ENCODE measurements at regions not wholly inside any gene's neighbourhood (a gene's known extent, or its start where the extent isn't known, plus 50 kb on each side); places are given as distances from the start of the nearest gene placed in this dataset.
"Not testable (repeated sequence)": the region's sequence is repeated elsewhere in the genome, so short reads cannot be mapped to it uniquely, and the experiment has no call there.

DNA sequence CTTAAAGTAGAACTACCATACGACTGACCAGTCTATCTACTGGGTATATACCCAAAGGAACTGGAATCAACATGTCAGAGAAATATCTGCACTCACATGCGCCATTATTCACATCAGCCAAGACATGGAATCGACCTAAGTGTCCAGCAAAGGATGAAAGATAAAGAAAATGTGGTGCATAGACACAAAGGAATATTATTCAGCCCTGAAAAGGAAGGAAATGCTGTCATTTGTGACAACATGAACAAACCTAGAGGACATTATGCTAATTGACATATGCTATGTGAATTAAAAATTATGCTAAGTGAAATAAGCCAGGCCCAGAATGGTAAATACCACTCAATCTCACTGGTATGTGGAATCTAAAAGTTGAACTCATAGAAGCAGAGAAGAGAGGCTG, 123.7 kb downstream of the KLF6 start:
- DNase-seq (ENCODE audit: low read depth in 2 of 3, low spot score in 2 of 3) = no peak

- DNase-seq (ENCODE audit: low read depth in 2 of 3, low spot score in 2 of 3) = no peak
Measured at GRCh38 chr10:3660753-3661152, 124.3 kb downstream of the KLF6 start.

DNA sequence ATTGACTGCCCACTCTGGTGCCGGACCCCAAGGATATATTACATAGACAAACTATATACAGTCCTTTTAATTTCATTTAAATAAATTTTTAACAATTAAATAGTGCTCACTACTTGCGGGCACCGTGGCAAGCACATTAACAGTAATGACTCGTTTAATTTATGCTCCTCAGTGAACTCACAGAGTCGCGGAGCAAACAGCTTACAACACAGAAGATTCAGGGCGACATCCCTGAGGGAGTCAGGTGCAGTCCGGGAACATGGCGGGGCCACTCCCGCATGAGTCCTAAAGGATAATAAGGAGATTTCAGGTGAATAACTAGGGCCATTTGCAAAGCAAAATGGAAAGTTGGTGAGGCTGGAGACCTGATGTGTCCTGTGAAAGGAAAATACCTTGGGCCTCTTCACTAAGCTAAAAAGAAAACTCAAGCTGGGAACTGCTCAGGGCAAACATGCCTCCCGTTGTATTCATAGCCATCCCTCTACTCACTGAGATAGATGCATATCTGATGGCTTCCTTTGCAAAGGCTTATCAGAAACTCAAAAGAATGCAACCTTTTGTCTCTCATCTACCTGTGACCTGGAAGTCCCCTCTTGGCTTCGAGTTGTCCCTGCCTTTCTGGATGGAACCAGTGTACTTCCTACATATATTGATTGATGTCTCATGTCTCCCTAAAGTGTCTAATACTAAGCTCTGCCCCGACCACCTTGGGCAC, 125.6 kb downstream of the KLF6 start:
- DNase-seq (ENCODE audit: low read depth in 2 of 3, low spot score in 2 of 3) = no peak

DNA sequence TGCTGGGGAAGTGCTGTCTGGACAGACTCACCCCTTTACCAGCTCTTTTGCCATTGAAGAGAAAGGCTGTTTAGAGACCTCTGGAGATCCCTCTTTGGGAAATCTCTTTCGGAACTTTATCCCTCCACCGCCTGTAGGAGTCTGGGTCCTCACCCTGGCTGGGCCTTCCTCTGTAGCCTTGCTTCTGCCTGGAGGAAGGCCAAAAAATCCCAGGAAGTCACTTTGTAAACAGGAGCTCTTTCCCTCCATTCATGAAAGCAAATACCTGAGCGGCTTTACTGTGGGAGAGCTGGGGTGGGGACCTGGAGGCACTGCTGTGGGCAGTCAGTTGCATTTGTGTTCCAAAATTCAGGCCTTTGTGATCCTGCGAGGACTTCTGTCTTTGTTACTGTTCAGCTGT, 126.2 kb downstream of the KLF6 start:
- no peak for DNase-seq (ENCODE audit: low read depth in 2 of 3, low spot score in 2 of 3)

DNA sequence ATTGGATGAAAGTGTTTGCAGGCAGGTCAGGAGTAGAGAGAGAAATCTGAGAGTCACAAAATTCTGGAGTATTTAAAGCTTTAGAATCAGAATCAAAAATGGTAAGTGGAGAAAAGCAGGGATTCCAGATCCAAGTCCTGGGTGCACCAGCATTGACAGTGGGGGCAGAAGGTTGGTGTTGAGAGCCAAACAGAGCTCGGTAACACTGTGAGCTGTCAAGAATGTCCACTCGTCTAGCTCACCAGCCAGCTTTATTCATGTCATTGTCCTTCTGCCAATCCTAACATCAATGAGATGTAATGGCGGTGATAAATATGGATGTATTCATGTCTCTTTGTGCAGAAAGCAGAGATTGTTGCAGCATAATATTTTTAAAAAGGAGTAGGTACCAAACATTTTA, 128.8 kb downstream of the KLF6 start:
- no peak for DNase-seq (ENCODE audit: low read depth in 2 of 3, low spot score in 2 of 3)

- no peak for DNase-seq (ENCODE audit: low read depth in 2 of 3, low spot score in 2 of 3)
Measured at GRCh38 chr10:3655528-3655927, 129.5 kb downstream of the KLF6 start.

DNA sequence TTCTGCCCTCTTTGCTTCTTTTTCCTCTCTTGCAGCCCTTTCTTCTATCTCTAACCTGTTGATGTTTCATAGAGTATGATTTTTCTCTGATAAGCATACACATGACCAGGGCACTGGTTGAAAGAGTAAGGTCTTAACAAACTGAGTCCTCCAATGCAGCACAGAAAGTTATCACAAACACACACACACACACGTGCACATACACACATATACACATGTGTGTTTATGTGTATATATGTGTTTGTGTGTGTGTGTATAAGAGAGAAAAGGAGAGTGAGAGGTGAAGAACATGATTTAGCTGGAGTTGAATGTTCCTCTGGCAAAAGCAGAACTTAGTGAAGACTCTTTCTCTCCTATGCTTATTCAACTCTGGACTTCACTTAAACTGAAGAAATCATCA, 130.0 kb downstream of the KLF6 start:
- no peak for DNase-seq (ENCODE audit: low read depth in 2 of 3, low spot score in 2 of 3)

DNA sequence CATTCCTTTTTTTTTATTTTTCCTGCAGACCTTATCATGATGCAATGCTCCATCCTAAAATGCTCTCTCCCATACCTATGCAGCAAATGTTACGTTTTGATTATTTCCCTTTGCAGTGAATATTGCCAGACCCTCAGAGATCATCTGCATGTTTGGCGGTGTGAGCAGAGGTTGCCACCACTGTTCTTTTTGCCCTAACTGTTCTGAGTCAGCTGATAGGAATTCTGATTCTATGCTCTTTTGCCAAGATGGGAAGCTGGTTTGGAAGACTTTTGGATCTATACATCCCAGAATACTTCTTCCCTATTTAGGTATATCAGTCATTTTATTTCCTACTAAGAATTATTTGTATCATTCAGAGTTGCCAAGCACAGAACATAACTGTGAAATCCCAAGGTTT, 130.5 kb downstream of the KLF6 start:
- no peak for DNase-seq (ENCODE audit: low read depth in 2 of 3, low spot score in 2 of 3)

- DNase-seq (ENCODE audit: low read depth in 2 of 3, low spot score in 2 of 3) = not testable (repeated sequence)
Measured at GRCh38 chr10:3653303-3653702, 131.7 kb downstream of the KLF6 start.

DNA sequence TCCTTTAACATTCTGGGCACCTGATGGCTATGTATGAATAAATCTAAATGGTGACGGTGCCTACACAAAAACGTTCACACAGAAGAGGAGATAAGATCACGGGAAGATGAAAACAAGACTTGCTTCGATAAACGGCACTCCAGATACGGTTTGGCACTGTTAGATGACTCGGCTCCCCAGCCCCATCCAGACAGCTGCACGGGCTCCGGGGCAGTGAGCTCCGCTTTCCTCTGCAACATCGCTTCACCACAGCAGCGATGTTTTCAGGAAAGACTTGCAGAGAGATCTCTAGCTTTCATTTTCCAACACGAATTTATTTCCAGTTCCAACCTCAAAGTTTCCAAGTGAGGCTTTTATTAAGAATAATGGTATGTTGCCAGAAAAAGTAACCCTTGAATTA, 132.1 kb downstream of the KLF6 start:
- DNase-seq (ENCODE audit: low read depth in 2 of 3, low spot score in 2 of 3) = no peak

- DNase-seq (ENCODE audit: low read depth in 2 of 3, low spot score in 2 of 3) = no peak
Measured at GRCh38 chr10:3651969-3652653, 132.9 kb downstream of the KLF6 start.

GRCh38 chr10:3648576-3648975, 136.4 kb downstream of the KLF6 start:
- DNase-seq (ENCODE audit: low read depth in 2 of 3, low spot score in 2 of 3) = no peak

DNA sequence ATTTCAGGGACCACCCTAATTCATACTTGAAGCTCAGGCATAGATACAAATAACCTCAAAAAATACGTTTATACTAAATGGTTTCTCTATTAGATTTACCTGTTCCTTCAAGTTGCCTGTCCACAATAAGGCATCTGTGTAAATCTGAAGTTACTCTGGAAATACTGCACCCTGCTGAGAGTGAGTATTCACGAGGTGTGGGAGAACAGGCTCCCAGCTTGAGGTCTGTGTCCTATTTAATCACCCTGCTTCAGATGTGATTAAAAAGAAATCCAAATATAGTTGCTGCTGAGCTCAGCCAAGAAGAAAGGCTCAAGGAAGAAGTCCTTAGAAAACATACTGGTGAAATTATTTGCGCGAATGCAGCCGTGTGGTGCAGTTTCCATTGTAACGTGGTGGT, 136.8 kb downstream of the KLF6 start:
- no peak for DNase-seq (ENCODE audit: low read depth in 2 of 3, low spot score in 2 of 3)

GRCh38 chr10:3647074-3647473, 137.9 kb downstream of the KLF6 start:
- DNase-seq (ENCODE audit: low read depth in 2 of 3, low spot score in 2 of 3) = no peak

- DNase-seq (ENCODE audit: low read depth in 2 of 3, low spot score in 2 of 3) = no peak
Measured at GRCh38 chr10:3645406-3645805, 139.6 kb downstream of the KLF6 start.

GRCh38 chr10:3640816-3641215, 144.2 kb downstream of the KLF6 start:
- no peak for DNase-seq (ENCODE audit: low read depth in 2 of 3, low spot score in 2 of 3)

- no peak for DNase-seq (ENCODE audit: low read depth in 2 of 3, low spot score in 2 of 3)
Measured at GRCh38 chr10:3639546-3639945, 145.5 kb downstream of the KLF6 start.

GRCh38 chr10:3636356-3637181, 148.4 kb downstream of the KLF6 start:
- DNase-seq (ENCODE audit: low read depth in 2 of 3, low spot score in 2 of 3) = no peak

GRCh38 chr10:3635697-3636096, 149.3 kb downstream of the KLF6 start:
- no peak for DNase-seq (ENCODE audit: low read depth in 2 of 3, low spot score in 2 of 3)

- no peak for DNase-seq (ENCODE audit: low read depth in 2 of 3, low spot score in 2 of 3)
Measured at GRCh38 chr10:3635211-3635671, 149.8 kb downstream of the KLF6 start.

DNA sequence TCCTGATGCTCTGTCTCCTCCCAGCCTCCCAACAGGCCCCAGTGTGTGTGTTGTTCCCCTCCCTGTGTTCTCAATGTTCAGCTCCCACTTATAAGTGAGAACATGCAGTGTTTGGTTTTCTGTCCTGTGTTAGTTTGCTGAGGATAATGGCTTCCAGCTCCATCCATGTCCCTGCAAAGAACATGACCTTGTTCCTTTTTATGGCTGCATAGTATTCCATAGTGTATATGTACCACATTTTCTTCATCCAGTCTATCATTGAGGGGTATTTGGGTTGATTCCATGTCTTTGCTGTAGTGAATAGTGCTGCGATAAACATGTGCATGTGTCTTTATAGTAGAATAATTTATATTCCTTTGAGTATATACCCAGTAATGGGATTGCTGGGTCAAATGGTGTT, 150.4 kb downstream of the KLF6 start:
- not testable (repeated sequence) for DNase-seq (ENCODE audit: low read depth in 2 of 3, low spot score in 2 of 3)

Data from activated CD8-positive, alpha-beta memory T cell treated with anti-CD3 and anti-CD28 coated beads for 48 hours (primary cell).